ENCODE measurements at regions not wholly inside any gene's neighbourhood (a gene's known extent, or its start where the extent isn't known, plus 50 kb on each side); places are given as distances from the start of the nearest gene placed in this dataset.
A peak's percentile ranks its signal among the peaks of the same experiment; 100 is the strongest.

- H3K4me3 ChIP-seq: no peak overlapping the region
- FAIRE-seq: no peak
- no peaks in the 10 kb centered on the region for H3K79me2 ChIP-seq (ENCODE audit: control insufficient read depth, insufficient read depth, low read length)
- no peaks in the 10 kb centered on the region for H3K9me3 ChIP-seq (replicated peaks; ENCODE audit: control insufficient read depth, insufficient read depth, low read depth, low read length)
- no peaks in the 10 kb centered on the region; the same call in 1 of the 2 replicates for H4K20me1 ChIP-seq (replicated peaks; ENCODE audit: control insufficient read depth, insufficient read depth, low read length)
- H2AFZ ChIP-seq (ENCODE audit: low read depth, low read length): no peak overlapping the region
- no peaks in the 10 kb centered on the region for H3K4me1 ChIP-seq (replicated peaks in 1 of 2; ENCODE audit: control insufficient read depth in 2 of 2, insufficient read depth in 2 of 2, low read length in 2 of 2)
- BruUV-seq (replicated peaks): no TSS peak
- DNase-seq (ENCODE audit: extremely low read depth in 1 of 4, low spot score in 3 of 4): no peak
- ATAC-seq: no peak
- 2% methylated on average over 13 of the region's 13 CpGs for WGBS (ENCODE audit: insufficient coverage, low coverage, missing lambda C conversion rate)
- H3K27me3 ChIP-seq (ENCODE audit: control insufficient read depth in 2 of 2, insufficient read depth in 2 of 2, low read length in 2 of 2): peaks cover 0 to 3% of the 10 kb centered on the region in 2 experiments; a peak in 1 of 5 replicates
- H3K27ac ChIP-seq (ENCODE audit: extremely low read depth, low read depth, low read length): no peak overlapping the region
- ChIA-PET POLR2A (no interaction called here), CTCF (ENCODE audit: low intra/inter-chr PET ratio) (no interaction called here)
- H3K36me3 ChIP-seq (ENCODE audit: control insufficient read depth, insufficient read depth, low read length): no peaks in the 10 kb centered on the region
- intact Hi-C loops (cut with micrococcal nuclease): no loop called here
- H3K9ac ChIP-seq (ENCODE audit: insufficient read depth in 1 of 2, low read depth in 2 of 2, low read length in 2 of 2): no peak overlapping the region
- no peak for TF ChIP-seq ELF1 (tag; IDR thresholded peaks at IDR 0.05)
- peak; percentile 86 for TF ChIP-seq ZNF134 (CRISPR knock-in tag; conservative IDR thresholded peaks at IDR 0.05)
- no peak for TF ChIP-seq ZNF561 (CRISPR knock-in tag; conservative IDR thresholded peaks at IDR 0.05)
- TF ChIP-seq HDAC8 (tag; IDR thresholded peaks at IDR 0.05): no peak
- TF ChIP-seq FOS (IDR thresholded peaks at IDR 0.05; ENCODE audit: extremely low read depth, insufficient read length): no peak
- no peak for TF ChIP-seq ZNF12 (CRISPR knock-in tag; IDR thresholded peaks at IDR 0.05)
- no peak for TF ChIP-seq HMBOX1 (IDR thresholded peaks at IDR 0.05)
- TF ChIP-seq ZNF444 (CRISPR knock-in tag; IDR thresholded peaks at IDR 0.05): no peak
- no peak overlapping the region for H3K4me2 ChIP-seq (ENCODE audit: insufficient read depth, low read length)
- in situ Hi-C loops (cut with MboI): no loop called here
- no peaks in the 10 kb centered on the region for H3K9me1 ChIP-seq (ENCODE audit: control insufficient read depth, insufficient read depth, low read length)
These were observed 202.5 kb upstream of the TLE3 start for GRCh38 chr15:70299931-70300869.
